Astrocyte of the cerebellum (primary cell): ENCODE measurements at regions not wholly inside any gene's neighbourhood (a gene's known extent, or its start where the extent isn't known, plus 50 kb on each side); places are given as distances from the start of the nearest gene placed in this dataset.

ENCODE experiments used
- DNase-seq: peaks from one replicate; pipeline ENCODE4 v3.0.0-alpha.2; 2011; ENCODE audit warnings: low read depth
- H3K4me3 ChIP-seq: 2 replicates; pipeline ENCODE4 v1.5.1; 2011; ENCODE audit warnings: mild to moderate bottlenecking, low read depth, low read length, moderate library complexity
- CTCF ChIP-seq: IDR thresholded peaks from 2 replicates; pipeline ENCODE4 v1.5.1; 2012; ENCODE audit warnings: low read length, low read depth, moderate library complexity, mild to moderate bottlenecking; ENCODE audit errors: missing control alignments
- in situ Hi-C: cut with HindIII; loops from 2 replicates; pipeline ENCODE4 v1.10.0; 2017; ENCODE audit warnings: low sequenced_read_pairs

DNA sequence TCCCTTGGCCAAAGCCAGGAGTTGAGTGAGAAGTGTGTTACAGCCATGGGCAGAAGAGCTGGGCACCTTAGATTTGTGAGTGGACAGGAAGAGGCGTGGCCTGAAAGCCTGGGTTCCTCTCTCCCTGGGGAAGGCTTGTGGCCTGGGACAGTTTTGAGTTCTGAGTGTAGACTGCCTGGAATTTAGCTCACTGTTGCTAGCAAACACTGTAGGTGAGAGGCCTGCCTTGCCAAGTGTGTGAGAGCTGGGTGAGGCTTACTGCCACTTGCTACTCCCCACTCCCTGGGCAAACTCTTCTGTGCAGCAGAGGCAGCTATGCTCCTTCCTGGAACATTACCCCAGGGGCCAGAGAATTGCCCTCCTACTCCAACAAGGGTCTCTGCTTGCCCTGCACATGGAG lies 150.0 kb upstream of the GALNT5 start:
- TF ChIP-seq CTCF, result no peak
- H3K4me3 ChIP-seq, result no peak overlapping the region
- DNase-seq, result no peak
- in situ Hi-C loops, result no loop called here

GRCh38 chr2:157107877-157108276 lies 149.6 kb upstream of the GALNT5 start:
- in situ Hi-C loops, result no loop called here
- TF ChIP-seq CTCF, result no peak
- no peak overlapping the region for H3K4me3 ChIP-seq
- peak; percentile 11 for DNase-seq

GRCh38 chr2:157122776-157123175 lies 134.7 kb upstream of the GALNT5 start:
- no peak overlapping the region for H3K4me3 ChIP-seq
- in situ Hi-C loops, result no loop called here
- no peak for TF ChIP-seq CTCF
- no peak for DNase-seq

DNA sequence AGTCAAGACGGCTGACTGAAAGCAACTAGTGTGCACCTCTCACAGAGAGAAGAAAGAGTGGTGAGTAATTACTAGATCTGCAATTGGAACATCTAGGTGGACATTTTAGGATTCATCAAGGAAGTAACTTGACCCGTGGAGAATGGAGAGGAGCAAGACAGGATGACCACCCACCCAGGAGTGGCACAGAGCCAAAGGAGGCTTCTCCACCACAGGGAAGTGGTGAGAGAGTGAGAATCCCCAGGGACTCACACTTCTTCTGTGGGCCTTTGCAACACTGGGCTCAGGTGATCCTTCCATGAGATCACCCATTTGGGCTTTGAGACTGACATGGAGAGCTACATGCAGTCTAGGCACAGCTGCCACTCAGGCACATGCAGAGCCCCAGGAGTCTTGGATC lies 132.8 kb upstream of the GALNT5 start:
- TF ChIP-seq CTCF, result no peak
- in situ Hi-C loops, result no loop called here
- H3K4me3 ChIP-seq, result no peak overlapping the region
- DNase-seq, result no peak

DNA sequence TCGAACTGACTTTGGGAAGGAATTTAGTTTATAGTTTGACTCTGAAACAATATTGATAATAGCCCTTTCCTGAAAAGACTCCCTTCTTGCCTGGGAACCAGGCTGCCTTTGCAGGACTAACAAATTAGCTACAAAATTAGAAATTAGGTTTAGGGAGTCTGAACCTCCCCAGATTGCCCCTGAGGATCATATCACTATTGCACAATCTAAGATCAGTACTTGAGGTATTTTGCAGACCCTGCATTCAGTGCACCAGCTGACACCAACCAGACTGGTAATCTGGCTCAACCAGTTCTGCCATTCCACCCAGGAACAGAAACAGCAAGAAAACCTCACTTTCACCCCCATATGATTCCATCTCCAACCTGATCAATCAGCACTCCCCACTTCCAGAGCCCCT lies 131.8 kb upstream of the GALNT5 start:
- TF ChIP-seq CTCF, result no peak
- no peak for DNase-seq
- in situ Hi-C loops, result no loop called here
- H3K4me3 ChIP-seq, result no peak overlapping the region

DNA sequence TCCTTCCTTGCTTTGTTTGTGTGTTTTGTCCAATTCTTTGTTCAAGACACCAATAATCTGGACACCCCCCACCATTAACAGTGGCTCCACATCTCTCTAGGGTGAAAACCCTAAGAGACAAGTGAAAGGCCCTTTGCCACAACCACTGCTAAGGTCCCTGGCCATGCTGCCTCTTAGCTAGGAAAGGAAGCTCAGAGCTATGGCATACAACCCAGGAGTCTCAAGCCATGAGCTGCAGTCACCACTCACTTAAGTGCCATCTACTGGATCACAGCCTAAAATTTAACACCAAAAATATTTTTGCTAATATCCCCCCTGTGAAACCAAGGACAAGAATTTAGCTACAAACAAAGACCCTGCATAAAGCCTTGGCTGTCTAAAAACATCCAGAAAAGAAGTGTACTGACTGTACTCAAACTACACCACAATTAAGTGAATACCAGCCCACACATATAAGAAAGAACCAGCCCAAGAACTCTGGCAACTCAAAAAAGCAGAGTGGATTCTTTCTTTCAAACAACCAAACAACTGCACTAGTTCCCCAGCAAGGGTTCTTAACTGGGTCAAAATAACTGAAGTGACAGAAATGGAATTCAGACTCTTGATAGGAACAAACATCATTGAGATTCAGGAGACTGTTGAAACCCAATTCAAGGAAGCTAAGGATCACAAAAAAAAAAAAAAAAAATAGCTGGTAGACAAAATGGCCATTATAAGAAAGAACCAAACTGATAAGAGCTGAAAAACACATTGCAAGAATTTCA lies 130.1 kb upstream of the GALNT5 start:
- in situ Hi-C loops, result no loop called here
- DNase-seq, result no peak
- no peak for TF ChIP-seq CTCF
- H3K4me3 ChIP-seq, result no peak overlapping the region

- no peak for TF ChIP-seq CTCF
- H3K4me3 ChIP-seq, result no peak overlapping the region
- DNase-seq, result no peak
- in situ Hi-C loops, result no loop called here
Measured at GRCh38 chr2:157143901-157144300, 113.6 kb upstream of the GALNT5 start.
